HG03025 (cell line): ENCODE measurements at regions not wholly inside any gene's neighbourhood (a gene's known extent, or its start where the extent isn't known, plus 50 kb on each side); places are given as distances from the start of the nearest gene placed in this dataset.
"Not testable (repeated sequence)": the region's sequence is repeated elsewhere in the genome, so short reads cannot be mapped to it uniquely, and the experiment has no call there.

Experiments
- ATAC-seq: cut with Tn5 transposase; IDR thresholded peaks from one replicate; pipeline ENCODE4 v1.9.1; 2021; ENCODE audit warnings: mild to moderate bottlenecking, moderate library complexity; ENCODE audit not compliant: unreplicated experiment, low FRiP score

- ATAC-seq: no peak
Measured at GRCh38 chr7:108920490-108920889, 350.8 kb downstream of the DNAJB9 start.

GRCh38 chr7:108943048-108943447, 373.4 kb downstream of the DNAJB9 start:
- not testable (repeated sequence) for ATAC-seq

GRCh38 chr7:108947526-108947925, 377.9 kb downstream of the DNAJB9 start:
- ATAC-seq: no peak

GRCh38 chr7:108972004-108972403, 402.3 kb downstream of the DNAJB9 start:
- no peak for ATAC-seq

- ATAC-seq: no peak
Measured at GRCh38 chr7:108973075-108973474, 403.4 kb downstream of the DNAJB9 start.

GRCh38 chr7:108974641-108975040, 405.0 kb downstream of the DNAJB9 start:
- no peak for ATAC-seq

- no peak for ATAC-seq
Measured at GRCh38 chr7:108985037-108985436, 415.4 kb downstream of the DNAJB9 start.

GRCh38 chr7:108989319-108989718, 419.6 kb downstream of the DNAJB9 start:
- no peak for ATAC-seq

GRCh38 chr7:108997480-108997879, 427.8 kb downstream of the DNAJB9 start:
- no peak for ATAC-seq

GRCh38 chr7:109003742-109004141, 434.1 kb downstream of the DNAJB9 start:
- no peak for ATAC-seq

- ATAC-seq: no peak
Measured at GRCh38 chr7:109009636-109010035, 440.0 kb downstream of the DNAJB9 start.

- no peak for ATAC-seq
Measured at GRCh38 chr7:109020251-109020650, 450.6 kb downstream of the DNAJB9 start.

GRCh38 chr7:109021390-109021789, 451.7 kb downstream of the DNAJB9 start:
- ATAC-seq: no peak

- no peak for ATAC-seq
Measured at GRCh38 chr7:109029866-109030265, 460.2 kb downstream of the DNAJB9 start.

GRCh38 chr7:109044691-109045090, 475.0 kb downstream of the DNAJB9 start:
- ATAC-seq: no peak

GRCh38 chr7:109049366-109049765, 479.7 kb downstream of the DNAJB9 start:
- no peak for ATAC-seq

GRCh38 chr7:109059089-109059488, 489.4 kb downstream of the DNAJB9 start:
- no peak for ATAC-seq

- no peak for ATAC-seq
Measured at GRCh38 chr7:109062798-109063197, 493.1 kb downstream of the DNAJB9 start.

GRCh38 chr7:109073543-109073942, 503.9 kb downstream of the DNAJB9 start:
- ATAC-seq: no peak

GRCh38 chr7:109076396-109076972, 506.8 kb downstream of the DNAJB9 start:
- ATAC-seq: no peak

- ATAC-seq: no peak
Measured at GRCh38 chr7:109091042-109091441, 521.4 kb downstream of the DNAJB9 start.

- no peak for ATAC-seq
Measured at GRCh38 chr7:109092268-109092667, 522.6 kb downstream of the DNAJB9 start.

- no peak for ATAC-seq
Measured at GRCh38 chr7:109101332-109101731, 531.7 kb downstream of the DNAJB9 start.
